Breast epithelium (tissue), 4 donors: ENCODE measurements at regions not wholly inside any gene's neighbourhood (a gene's known extent, or its start where the extent isn't known, plus 50 kb on each side); places are given as distances from the start of the nearest gene placed in this dataset.

Experiments
- DNase-seq, 2 donors: peaks; one replicate each; pipeline ENCODE4 v3.0.0-alpha.2; 2019; ENCODE audit warnings: low spot score in 2 of 2
- H3K27ac ChIP-seq, 2 donors: fragments of 200-600 bp; sonication (generic) in 1 of 2; one replicate each; pipeline ENCODE4 v1.5.1; 2016 to 2019; ENCODE audit warnings: mild to moderate bottlenecking in 1 of 2
- H3K27me3 ChIP-seq, 2 donors: fragments of 200-600 bp; sonication (generic) in 1 of 2; one replicate each; pipeline versions ENCODE4 v1.5.1 to v1.6.0; 2017 to 2019; ENCODE audit warnings: control low read depth in 1 of 2, mild to moderate bottlenecking in 1 of 2
- H3K36me3 ChIP-seq: fragments of 200-600 bp; one replicate; pipeline ENCODE4 v1.5.1; 2019
- H3K4me1 ChIP-seq, 2 donors: fragments of 200-600 bp; sonication (generic); one replicate each; pipeline ENCODE4 v1.5.1; 2016 to 2019; ENCODE audit warnings: control low read depth in 1 of 2
- H3K4me3 ChIP-seq, 3 donors: fragments of 200-600 bp; sonication (generic); 1 replicate in 2 of 3; 2 replicates in 1 of 3; pipeline ENCODE4 v1.5.1; 2016 to 2019; ENCODE audit warnings: mild to moderate bottlenecking in 3 of 3, moderate library complexity in 2 of 3
- H3K9me3 ChIP-seq, 2 donors: fragments of 200-600 bp; sonication (generic) in 1 of 2; one replicate each; pipeline ENCODE4 v1.5.1; 2016 to 2019; ENCODE audit warnings: control low read depth in 1 of 2
- CTCF ChIP-seq, 3 donors: fragments of 450-650 bp; IDR thresholded peaks; one replicate each; pipeline ENCODE4 v1.5.1; 2016 to 2017; ENCODE audit warnings: antibody characterized with exemption in 3 of 3, mild to moderate bottlenecking in 3 of 3, moderate library complexity in 3 of 3
- POLR2A ChIP-seq: fragments of 450-650 bp; IDR thresholded peaks from one replicate; pipeline ENCODE4 v1.6.1; 2016; ENCODE audit warnings: antibody characterized with exemption, mild to moderate bottlenecking, moderate library complexity
- POLR2AphosphoS5 ChIP-seq, 3 donors: sonication (generic); formaldehyde crosslinking; IDR thresholded peaks; one replicate each; pipeline ENCODE4 v1.6.1; 2017; ENCODE audit warnings: antibody characterized with exemption in 3 of 3
- intact Hi-C: fragments of 100-400 bp; cut with DNase I; formaldehyde crosslinking; loops from one replicate; pipeline ENCODE4 v1.15.1; 2023; ENCODE audit warnings: low total_unique reads

DNA sequence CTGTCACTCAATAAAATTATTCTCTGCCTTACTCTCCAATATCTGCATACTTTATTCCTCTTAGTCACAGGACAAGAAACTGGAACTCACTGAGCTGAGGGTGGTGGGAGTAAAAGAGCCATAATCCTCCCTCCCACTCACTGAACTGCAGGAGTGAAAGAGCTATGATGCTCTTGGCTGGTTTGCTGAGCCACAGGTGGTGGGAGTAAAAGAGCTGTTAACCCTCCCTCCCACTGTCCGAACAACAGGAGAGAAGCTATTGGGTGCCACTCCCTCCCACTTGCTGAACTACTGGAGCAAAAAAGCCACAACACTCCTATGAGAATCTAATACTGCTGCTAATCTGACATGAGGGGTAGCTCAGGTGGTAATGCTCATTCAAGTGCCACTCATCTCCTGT lies 391.0 kb downstream of the NSUN3 start:
- Histone ChIP-seq H3K4me1 (no peaks in the 10 kb centered on the region), H3K9me3 (no peaks in the 10 kb centered on the region), H3K27ac (no peak overlapping the region), H3K36me3 (no peaks in the 10 kb centered on the region), H3K4me3 (no peak overlapping the region), H3K27me3 (no peaks in the 10 kb centered on the region)
- no peak for DNase-seq
- TF ChIP-seq POLR2A (no peak), CTCF (IDR thresholded peaks at IDR 0.05) (no peak), POLR2AphosphoS5 (IDR thresholded peaks at IDR 0.05) (no peak)
- intact Hi-C loops: no loop called here

DNA sequence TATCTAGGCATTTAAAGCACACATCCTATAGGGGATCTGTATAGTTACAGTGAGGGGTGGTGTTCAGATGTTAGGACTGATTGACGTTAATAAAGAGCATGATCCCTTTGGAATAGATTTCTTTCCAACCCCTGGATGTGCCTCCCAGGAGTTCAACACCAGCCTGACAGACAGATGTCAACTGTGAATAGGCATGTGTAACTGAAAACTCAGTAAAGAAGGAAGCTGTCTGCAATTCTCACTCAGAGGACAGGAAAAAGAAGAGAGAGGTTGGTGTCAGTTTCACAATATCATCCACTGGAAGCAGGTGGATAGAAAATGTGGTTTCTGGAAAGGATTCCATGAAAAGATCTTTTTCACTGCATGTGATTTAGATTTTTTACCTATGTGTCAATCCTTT lies 396.3 kb downstream of the NSUN3 start:
- H3K27ac ChIP-seq: no peak overlapping the region
- intact Hi-C loops: no loop called here
- no peak overlapping the region for H3K4me3 ChIP-seq

GRCh38 chr3:94460931-94461330 lies 398.1 kb downstream of the NSUN3 start:
- no peaks in the 10 kb centered on the region for H3K27me3 ChIP-seq
- no peak for TF ChIP-seq POLR2A
- TF ChIP-seq CTCF (IDR thresholded peaks at IDR 0.05): no peak
- no peak for TF ChIP-seq POLR2AphosphoS5 (IDR thresholded peaks at IDR 0.05)
- H3K9me3 ChIP-seq: no peaks in the 10 kb centered on the region
- no peaks in the 10 kb centered on the region for H3K36me3 ChIP-seq
- intact Hi-C loops: no loop called here
- H3K4me1 ChIP-seq: no peaks in the 10 kb centered on the region
- no peak for DNase-seq
- no peak overlapping the region for H3K27ac ChIP-seq
- H3K4me3 ChIP-seq: no peak overlapping the region

More for the DNA sequence above, 396.3 kb downstream of the NSUN3 start:
- Histone ChIP-seq H3K27me3 (no peaks in the 10 kb centered on the region), H3K36me3 (no peaks in the 10 kb centered on the region), H3K9me3 (no peaks in the 10 kb centered on the region), H3K4me1 (no peaks in the 10 kb centered on the region)
- DNase-seq: no peak
- no peak for TF ChIP-seq CTCF (IDR thresholded peaks at IDR 0.05)
- TF ChIP-seq POLR2A: no peak
- TF ChIP-seq POLR2AphosphoS5 (IDR thresholded peaks at IDR 0.05): no peak

DNA sequence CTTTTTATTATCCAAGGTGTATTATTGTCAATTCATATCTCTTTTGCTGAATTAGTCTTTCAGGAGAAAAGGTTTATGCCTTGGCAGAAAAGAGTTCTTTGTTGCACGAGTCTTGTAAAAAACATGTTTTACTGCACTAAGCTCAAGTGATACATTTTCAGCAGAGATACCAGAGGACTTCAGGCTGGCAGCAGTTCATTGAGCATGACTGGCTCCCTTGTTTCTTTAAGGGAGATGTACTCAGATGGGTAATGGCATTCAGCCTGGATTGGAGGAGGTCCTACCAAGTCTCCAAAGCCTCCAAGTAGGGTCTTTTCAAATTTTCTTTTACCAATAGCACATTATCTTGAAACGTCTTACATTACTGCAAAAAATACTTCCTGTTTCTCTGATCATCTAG lies 400.1 kb downstream of the NSUN3 start:
- no peaks in the 10 kb centered on the region for H3K9me3 ChIP-seq
- H3K27ac ChIP-seq: no peak overlapping the region
- H3K27me3 ChIP-seq: no peaks in the 10 kb centered on the region
- no peak for DNase-seq
- H3K4me1 ChIP-seq: no peaks in the 10 kb centered on the region
- H3K36me3 ChIP-seq: no peaks in the 10 kb centered on the region
- TF ChIP-seq CTCF (IDR thresholded peaks at IDR 0.05) (no peak), POLR2A (no peak), POLR2AphosphoS5 (IDR thresholded peaks at IDR 0.05) (no peak)
- intact Hi-C loops: no loop called here
- no peak overlapping the region for H3K4me3 ChIP-seq

GRCh38 chr3:94472511-94472910 lies 409.6 kb downstream of the NSUN3 start:
- no peak for TF ChIP-seq CTCF (IDR thresholded peaks at IDR 0.05)
- no peak for TF ChIP-seq POLR2AphosphoS5 (IDR thresholded peaks at IDR 0.05)
- TF ChIP-seq POLR2A: no peak
- Histone ChIP-seq H3K4me3 (no peak overlapping the region), H3K27me3 (no peaks in the 10 kb centered on the region), H3K36me3 (no peaks in the 10 kb centered on the region), H3K27ac (no peak overlapping the region), H3K9me3 (peaks cover 11 to 35% of the 10 kb centered on the region in 2 donors), H3K4me1 (no peaks in the 10 kb centered on the region)
- intact Hi-C loops: no loop called here
- no peak for DNase-seq
